ENCODE measurements at regions not wholly inside any gene's neighbourhood (a gene's known extent, or its start where the extent isn't known, plus 50 kb on each side); places are given as distances from the start of the nearest gene placed in this dataset.

DNA sequence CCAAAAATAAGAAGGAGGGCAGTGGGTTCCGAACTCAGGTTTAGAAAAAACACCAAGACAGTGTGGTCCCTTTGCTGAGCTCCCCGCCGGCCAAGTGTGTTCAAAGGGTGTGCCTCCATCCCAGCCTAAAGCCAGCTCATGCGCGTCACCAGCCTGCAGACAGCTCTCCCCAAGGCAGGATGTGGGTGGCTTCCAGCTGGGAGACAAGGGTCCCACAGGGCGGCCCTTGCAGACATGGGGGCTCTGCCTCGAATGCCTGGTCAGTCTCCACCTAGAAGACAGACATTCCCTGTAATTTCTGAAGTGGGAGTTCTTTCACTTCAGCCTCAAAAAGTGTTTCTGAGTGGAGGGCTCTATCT is 135.8 kb upstream of the GPC1 start:
- DNase-seq (ENCODE audit: low spot score): no peak

DNA sequence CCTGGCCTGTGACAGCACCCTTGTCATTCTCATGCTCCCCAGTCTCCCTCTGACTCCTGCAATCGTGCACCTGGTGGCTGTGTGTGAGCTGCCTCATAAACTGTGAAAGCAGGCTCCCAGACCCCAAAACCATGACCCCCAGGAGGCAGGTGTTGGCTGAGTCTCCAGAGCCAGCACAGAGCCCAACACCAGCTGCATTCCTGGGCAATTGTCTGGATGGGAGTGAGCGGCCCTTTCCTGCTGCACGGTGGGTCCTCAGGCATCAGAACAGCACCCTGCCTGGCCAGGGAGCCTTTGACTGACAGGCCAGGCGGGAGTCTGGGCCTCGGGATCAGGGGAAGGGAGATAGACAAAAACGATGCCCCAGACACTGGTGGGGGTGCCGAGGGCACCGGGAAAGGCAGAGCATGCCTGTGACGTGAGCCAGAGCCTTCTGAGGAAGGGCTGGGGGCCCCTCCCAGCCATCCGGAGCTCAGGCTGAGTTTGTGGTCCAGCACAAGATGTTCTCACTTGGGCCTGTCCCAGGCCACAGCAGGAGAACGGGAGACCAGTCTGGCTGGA is 135.1 kb upstream of the GPC1 start:
- DNase-seq (ENCODE audit: low spot score): no peak

DNA sequence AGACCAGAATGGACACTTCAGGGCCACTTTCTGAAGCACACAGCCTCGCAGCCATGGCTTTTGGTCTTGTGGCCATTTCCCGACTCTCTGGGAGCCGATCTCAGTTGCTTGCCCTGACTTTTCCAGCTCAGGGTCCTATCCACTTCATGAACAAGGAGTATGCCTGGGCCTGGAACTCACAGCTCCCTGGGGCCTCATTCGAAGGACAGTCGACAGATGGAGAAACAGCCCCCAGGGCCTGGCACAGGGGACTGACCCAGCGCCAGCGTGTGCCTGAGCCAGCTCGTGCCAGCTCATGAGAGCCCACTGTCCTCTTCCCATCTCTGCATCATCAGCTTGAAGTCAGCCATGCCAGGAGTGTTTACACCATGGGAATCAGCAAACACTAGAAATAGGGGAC is 134.6 kb upstream of the GPC1 start:
- no peak for DNase-seq (ENCODE audit: low spot score)

DNA sequence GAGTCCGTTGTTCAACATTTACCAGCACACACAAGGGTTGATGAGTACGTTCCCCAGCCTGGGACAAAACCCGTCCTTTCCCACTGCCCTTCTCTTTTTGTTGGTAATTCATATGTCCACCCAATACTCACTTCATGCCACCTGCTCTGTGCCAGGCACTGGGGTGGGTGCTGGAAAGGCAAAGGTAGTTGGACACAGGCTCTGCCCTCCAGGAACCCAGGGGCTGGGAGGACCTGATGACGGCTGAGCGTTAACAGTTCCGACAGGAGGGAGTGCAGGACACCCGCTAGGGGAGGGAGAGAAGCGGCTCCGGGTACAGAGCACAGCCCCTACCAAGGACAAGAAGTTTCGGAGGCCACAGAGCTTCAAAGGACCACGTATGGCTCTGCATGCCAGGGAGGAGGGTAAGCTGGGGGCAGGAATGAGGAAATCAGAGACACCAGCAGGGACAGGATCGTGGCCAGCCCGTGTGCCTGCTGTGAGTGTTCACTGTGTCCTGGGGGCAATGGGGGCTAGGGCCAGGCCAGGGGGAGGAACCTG is 134.1 kb upstream of the GPC1 start:
- no peak for DNase-seq (ENCODE audit: low spot score)

GRCh38 chr2:240302041-240302440 is 133.4 kb upstream of the GPC1 start:
- DNase-seq (ENCODE audit: low spot score): no peak

- DNase-seq (ENCODE audit: low spot score): no peak
These were observed 132.4 kb upstream of the GPC1 start for GRCh38 chr2:240302933-240303595.

DNA sequence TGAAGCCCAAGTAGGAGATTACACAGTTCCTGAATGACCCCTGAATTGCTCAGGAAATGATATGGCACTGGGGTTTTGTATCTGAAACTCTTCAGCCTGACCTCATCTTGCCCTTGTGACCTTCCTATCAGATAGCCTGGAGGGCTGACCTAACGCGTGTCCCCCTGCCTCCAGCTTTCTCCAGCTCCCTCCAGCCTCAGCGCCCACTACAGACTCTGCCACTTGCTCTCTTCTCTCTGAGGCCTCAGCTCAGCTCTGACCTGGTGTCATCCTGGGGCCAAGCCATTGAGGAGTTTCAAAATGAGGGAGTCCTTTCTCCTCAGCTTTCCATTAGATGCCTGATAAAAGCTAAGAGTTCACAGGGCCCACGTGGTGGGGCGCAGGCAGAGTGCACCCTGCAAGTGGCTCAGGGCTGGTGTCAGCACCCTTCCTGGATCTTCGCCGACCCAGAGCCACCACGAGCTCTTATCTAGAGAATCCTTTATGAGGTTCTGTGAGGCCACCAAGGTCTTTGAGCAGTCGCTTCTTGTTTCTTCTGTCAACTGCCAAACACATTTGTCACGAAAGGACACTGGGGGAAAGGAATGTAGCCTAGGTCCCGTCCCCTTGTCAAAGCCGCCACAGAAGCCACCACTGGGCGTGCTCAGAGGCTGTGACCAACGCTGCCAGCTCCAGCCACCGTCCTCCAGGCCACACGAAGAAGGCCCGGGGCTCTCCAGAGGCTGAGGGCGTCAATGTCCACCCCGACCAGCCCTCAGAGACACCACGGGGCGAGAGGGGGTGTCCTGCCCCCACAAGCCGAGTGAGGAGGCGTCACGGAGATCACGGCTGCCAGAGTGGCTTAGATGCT is 131.3 kb upstream of the GPC1 start:
- DNase-seq (ENCODE audit: low spot score): no peak

DNA sequence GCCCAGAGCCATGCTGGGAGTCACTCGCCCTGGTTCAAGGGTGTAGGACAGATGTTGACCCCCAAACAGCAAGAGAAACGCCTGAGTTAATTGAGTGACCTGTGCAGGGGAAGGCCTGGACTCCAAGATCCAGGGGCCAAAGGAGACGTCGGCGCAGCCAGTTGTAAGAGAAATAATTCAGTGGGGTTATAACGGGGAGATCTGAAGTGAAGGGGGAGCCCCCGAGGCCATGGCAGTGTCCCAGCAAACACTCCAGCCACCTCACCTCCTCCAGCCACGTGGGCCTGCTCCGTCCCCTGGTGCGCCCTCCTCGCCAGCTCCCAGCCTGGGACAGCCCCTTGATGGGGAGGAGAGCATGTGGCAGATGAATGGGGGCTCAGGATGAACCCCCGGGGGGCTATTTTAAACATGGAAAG is 130.7 kb upstream of the GPC1 start:
- DNase-seq (ENCODE audit: low spot score): no peak

DNA sequence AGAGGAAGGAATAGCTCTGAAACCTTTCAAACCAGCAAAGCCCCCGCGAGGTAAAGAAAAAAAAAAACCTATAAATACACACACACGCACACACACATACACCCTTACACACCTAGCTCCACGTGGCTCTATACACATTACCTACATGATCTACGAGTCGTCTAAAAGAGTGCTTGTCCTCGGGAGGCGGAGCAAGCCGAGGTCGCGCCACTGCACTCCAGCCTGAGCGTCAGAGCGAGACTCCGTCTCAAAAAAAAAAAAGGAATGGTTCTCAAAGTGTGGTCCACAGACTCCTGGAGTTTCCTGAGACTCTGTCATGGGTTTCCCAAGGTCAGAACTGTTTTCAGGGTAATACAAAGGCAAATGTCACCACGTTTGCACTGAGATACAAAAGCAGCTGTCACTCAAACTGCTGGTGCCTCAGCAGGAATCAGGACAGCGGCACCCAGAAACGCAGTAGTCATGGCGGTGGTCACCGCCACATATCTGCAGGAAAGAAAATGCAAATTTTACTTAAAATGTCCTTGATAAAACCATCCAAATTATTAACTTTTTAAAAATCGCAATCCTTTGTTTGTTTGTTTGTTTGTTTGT is 130.0 kb upstream of the GPC1 start:
- DNase-seq (ENCODE audit: low spot score): no peak

GRCh38 chr2:240306185-240306584 is 129.3 kb upstream of the GPC1 start:
- DNase-seq (ENCODE audit: low spot score): no peak

GRCh38 chr2:240308111-240308651 is 127.3 kb upstream of the GPC1 start:
- DNase-seq (ENCODE audit: low spot score): no peak

- no peak for DNase-seq (ENCODE audit: low spot score)
These were observed 126.2 kb upstream of the GPC1 start for GRCh38 chr2:240309214-240309613.

- DNase-seq (ENCODE audit: low spot score): no peak
These were observed 125.3 kb upstream of the GPC1 start for GRCh38 chr2:240310201-240310600.

- no peak for DNase-seq (ENCODE audit: low spot score)
These were observed 124.8 kb upstream of the GPC1 start for GRCh38 chr2:240310645-240311044.

- no peak for DNase-seq (ENCODE audit: low spot score)
These were observed 123.6 kb upstream of the GPC1 start for GRCh38 chr2:240311821-240312220.

GRCh38 chr2:240319221-240319854 is 116.1 kb upstream of the GPC1 start:
- no peak for DNase-seq (ENCODE audit: low spot score)

DNA sequence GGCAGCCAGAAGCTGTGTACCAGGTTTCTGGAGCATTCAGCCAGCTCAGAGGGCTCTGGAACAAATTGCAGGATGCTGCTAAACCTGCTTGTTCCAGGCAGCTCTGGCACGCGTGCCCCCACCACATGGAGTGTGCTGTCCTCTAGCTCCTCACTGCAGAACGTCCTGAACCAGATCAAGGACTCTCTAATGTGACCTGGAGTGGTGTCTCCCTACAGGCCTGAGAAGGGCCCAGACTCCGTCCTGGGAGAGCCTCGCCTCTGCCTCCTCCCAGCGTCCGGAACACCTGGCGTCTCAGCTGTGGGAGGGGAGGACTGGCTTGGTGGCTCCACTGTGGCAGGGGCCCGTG is 115.6 kb upstream of the GPC1 start:
- no peak for DNase-seq (ENCODE audit: low spot score)

- DNase-seq (ENCODE audit: low spot score): no peak
These were observed 115.1 kb upstream of the GPC1 start for GRCh38 chr2:240320204-240320993.

- DNase-seq (ENCODE audit: low spot score): no peak
These were observed 113.1 kb upstream of the GPC1 start for GRCh38 chr2:240322231-240322955.

- no peak for DNase-seq (ENCODE audit: low spot score)
These were observed 112.5 kb upstream of the GPC1 start for GRCh38 chr2:240322991-240323390.

Measured in HuH-7 (cell line).